ENCODE measurements at regions not wholly inside any gene's neighbourhood (a gene's known extent, or its start where the extent isn't known, plus 50 kb on each side); places are given as distances from the start of the nearest gene placed in this dataset.

DNA sequence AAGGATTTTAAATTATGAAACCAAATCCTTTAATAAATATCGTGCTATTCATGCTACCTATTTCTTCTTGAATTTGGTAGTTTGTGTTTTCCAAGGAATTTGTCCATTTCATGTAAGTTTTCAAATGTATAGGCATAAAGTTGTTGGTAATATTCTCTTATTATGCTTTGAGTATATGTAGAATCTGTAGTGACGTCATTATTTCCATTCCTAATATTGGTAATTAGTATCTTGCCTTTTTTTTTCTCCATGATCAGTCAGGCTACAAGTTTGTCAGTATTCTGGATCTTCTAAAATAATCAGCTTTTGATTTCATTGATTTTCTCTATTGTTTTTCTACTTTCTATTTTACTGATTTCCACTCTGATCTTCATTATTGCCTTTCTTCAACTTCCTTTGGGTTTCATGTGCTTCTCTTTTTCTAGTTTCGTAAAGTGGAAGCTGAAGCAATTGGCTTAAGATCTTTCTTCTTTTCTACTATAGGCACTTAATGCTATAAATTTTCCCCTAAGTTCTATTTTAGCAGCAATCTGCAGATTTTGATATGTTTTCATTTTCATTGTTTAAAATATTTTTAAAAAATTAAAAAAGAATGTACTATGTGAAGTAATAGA lies 156.5 kb upstream of the HDAC9 start:
- in situ Hi-C loops (cut with MboI): loop anchor here (25.0 kb wide), 1 partner anchor 652 kb away; no protein-coding TSS in a partner anchor
- peak; percentile 88 for TF ChIP-seq ATF7 (IDR thresholded peaks at IDR 0.05; ENCODE audit: low read depth)
- TF ChIP-seq, protein P1, sequence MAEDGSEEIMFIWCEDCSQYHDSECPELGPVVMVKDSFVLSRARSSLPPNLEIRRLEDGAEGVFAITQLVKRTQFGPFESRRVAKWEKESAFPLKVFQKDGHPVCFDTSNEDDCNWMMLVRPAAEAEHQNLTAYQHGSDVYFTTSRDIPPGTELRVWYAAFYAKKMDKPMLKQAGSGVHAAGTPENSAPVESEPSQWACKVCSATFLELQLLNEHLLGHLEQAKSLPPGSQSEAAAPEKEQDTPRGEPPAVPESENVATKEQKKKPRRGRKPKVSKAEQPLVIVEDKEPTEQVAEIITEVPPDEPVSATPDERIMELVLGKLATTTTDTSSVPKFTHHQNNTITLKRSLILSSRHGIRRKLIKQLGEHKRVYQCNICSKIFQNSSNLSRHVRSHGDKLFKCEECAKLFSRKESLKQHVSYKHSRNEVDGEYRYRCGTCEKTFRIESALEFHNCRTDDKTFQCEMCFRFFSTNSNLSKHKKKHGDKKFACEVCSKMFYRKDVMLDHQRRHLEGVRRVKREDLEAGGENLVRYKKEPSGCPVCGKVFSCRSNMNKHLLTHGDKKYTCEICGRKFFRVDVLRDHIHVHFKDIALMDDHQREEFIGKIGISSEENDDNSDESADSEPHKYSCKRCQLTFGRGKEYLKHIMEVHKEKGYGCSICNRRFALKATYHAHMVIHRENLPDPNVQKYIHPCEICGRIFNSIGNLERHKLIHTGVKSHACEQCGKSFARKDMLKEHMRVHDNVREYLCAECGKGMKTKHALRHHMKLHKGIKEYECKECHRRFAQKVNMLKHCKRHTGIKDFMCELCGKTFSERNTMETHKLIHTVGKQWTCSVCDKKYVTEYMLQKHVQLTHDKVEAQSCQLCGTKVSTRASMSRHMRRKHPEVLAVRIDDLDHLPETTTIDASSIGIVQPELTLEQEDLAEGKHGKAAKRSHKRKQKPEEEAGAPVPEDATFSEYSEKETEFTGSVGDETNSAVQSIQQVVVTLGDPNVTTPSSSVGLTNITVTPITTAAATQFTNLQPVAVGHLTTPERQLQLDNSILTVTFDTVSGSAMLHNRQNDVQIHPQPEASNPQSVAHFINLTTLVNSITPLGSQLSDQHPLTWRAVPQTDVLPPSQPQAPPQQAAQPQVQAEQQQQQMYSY (CRISPR knock-in tag; IDR thresholded peaks at IDR 0.05): no peak
- intact Hi-C loops (cut with micrococcal nuclease; ENCODE audit: unreplicated experiment): no loop called here
- Histone ChIP-seq H3K36me3 (ENCODE audit: control insufficient read depth in 2 of 2, insufficient read depth in 2 of 2, low read length in 1 of 2) (no peaks in the 10 kb centered on the region), H2AFZ (ENCODE audit: control insufficient read depth, low read depth, low read length) (no peak overlapping the region), H3K79me2 (ENCODE audit: control insufficient read depth, insufficient read depth, low read length) (no peaks in the 10 kb centered on the region), H3K9ac (ENCODE audit: control insufficient read depth, insufficient read depth, low read length) (no peak overlapping the region), H3K4me2 (ENCODE audit: control insufficient read depth, insufficient read depth) (no peak overlapping the region), H3K4me3 (no peak overlapping the region), H3K9me3 (replicated peaks; ENCODE audit: control insufficient read depth, insufficient read depth, low read length) (no peaks in the 10 kb centered on the region; the same call in 2 of the 3 replicates), H3K27ac (ENCODE audit: control insufficient read depth, insufficient read depth) (no peak overlapping the region), H3K4me1 (ENCODE audit: control insufficient read depth, insufficient read depth, low read length) (no peaks in the 10 kb centered on the region), H4K20me1 (ENCODE audit: control insufficient read depth, insufficient read depth) (no peaks in the 10 kb centered on the region), H3K27me3 (replicated peaks in 1 of 2; ENCODE audit: control insufficient read depth in 2 of 2, insufficient read depth in 2 of 2, low read length in 1 of 2) (no peaks in the 10 kb centered on the region)
- CTCF ChIA-PET: interaction anchor here (1.5 kb wide), 1 partner anchor 569 kb away, joined by 4 read pairs; no protein-coding TSS in a partner anchor
- DNase-seq (ENCODE audit: low read depth, low spot score) (no peak), FAIRE-seq (no peak), ATAC-seq (no peak)
- SMC1A ChIA-PET (ENCODE audit: uncharacterized antibody, unreplicated experiment): interaction anchor here (0.6 kb wide), 1 partner anchor 561 kb away, joined by 3 read pairs; no protein-coding TSS in a partner anchor
- no TSS peak for BruUV-seq (replicated peaks)
- RAD21 ChIA-PET (ENCODE audit: unreplicated experiment): no interaction called here
- POLR2A ChIA-PET: no interaction called here
- 34% methylated on average over 3 of the region's 3 CpGs for WGBS (ENCODE audit: insufficient coverage, insufficient replicate concordance, low lambda C conversion rate, missing lambda C conversion rate)

DNA sequence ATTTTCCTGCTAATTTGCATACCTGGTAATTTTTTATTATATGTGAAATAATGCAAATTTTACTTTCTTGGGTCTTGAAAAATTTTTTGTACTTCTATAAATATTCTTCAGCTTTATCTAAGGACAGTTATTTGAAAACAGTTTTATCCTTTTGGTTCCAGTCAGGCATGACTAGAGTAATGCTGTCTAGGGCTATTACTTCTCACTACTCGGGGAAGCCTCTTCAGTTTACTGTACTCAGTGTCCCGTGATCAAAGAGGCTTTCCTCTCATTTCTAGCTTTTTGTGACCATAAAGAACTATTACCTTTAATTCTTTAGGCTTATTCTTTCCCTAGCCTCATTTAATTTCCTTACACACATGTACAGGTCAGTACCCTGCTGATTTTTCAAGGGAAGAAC lies 153.8 kb upstream of the HDAC9 start:
- ATAC-seq: no peak
- BruUV-seq (replicated peaks): no TSS peak
- no peak overlapping the region for H2AFZ ChIP-seq (ENCODE audit: control insufficient read depth, low read depth, low read length)
- CTCF ChIA-PET: interaction anchor here (1.2 kb wide), 1 partner anchor 11 kb away, joined by 4 read pairs; no protein-coding TSS in a partner anchor
- no peak overlapping the region for H3K9ac ChIP-seq (ENCODE audit: control insufficient read depth, insufficient read depth, low read length)
- no peak for FAIRE-seq
- no peak overlapping the region for H3K4me2 ChIP-seq (ENCODE audit: control insufficient read depth, insufficient read depth)
- SMC1A ChIA-PET (ENCODE audit: uncharacterized antibody, unreplicated experiment): interaction anchor here (1.0 to 1.9 kb wide), 4 partner anchors 10 to 251 kb away, joined by 3 to 5 read pairs (median 3); no protein-coding TSS in a partner anchor
- intact Hi-C loops (cut with micrococcal nuclease; ENCODE audit: unreplicated experiment): no loop called here
- H3K4me3 ChIP-seq: no peak overlapping the region
- RAD21 ChIA-PET (ENCODE audit: unreplicated experiment): no interaction called here
- no peaks in the 10 kb centered on the region; the same call in 2 of the 3 replicates for H3K9me3 ChIP-seq (replicated peaks; ENCODE audit: control insufficient read depth, insufficient read depth, low read length)
- DNase-seq (ENCODE audit: low read depth, low spot score): no peak
- H3K27ac ChIP-seq (ENCODE audit: control insufficient read depth, insufficient read depth): no peak overlapping the region
- in situ Hi-C loops (cut with MboI): loop anchor here (25.0 kb wide), 1 partner anchor 654 kb away; no protein-coding TSS in a partner anchor
- H3K27me3 ChIP-seq (replicated peaks in 1 of 2; ENCODE audit: control insufficient read depth in 2 of 2, insufficient read depth in 2 of 2, low read length in 1 of 2): no peaks in the 10 kb centered on the region
- no peaks in the 10 kb centered on the region for H3K4me1 ChIP-seq (ENCODE audit: control insufficient read depth, insufficient read depth, low read length)
- POLR2A ChIA-PET: no interaction called here
- 18% methylated on average over 2 of the region's 2 CpGs for WGBS (ENCODE audit: insufficient coverage, insufficient replicate concordance, low lambda C conversion rate, missing lambda C conversion rate)
- H3K79me2 ChIP-seq (ENCODE audit: control insufficient read depth, insufficient read depth, low read length): no peaks in the 10 kb centered on the region
- no peaks in the 10 kb centered on the region for H4K20me1 ChIP-seq (ENCODE audit: control insufficient read depth, insufficient read depth)
- no peaks in the 10 kb centered on the region for H3K36me3 ChIP-seq (ENCODE audit: control insufficient read depth in 2 of 2, insufficient read depth in 2 of 2, low read length in 1 of 2)
- no peak for TF ChIP-seq NFYA (IDR thresholded peaks at IDR 0.05; ENCODE audit: borderline replicate concordance, low read depth, low read length)
- TF ChIP-seq, protein P2, sequence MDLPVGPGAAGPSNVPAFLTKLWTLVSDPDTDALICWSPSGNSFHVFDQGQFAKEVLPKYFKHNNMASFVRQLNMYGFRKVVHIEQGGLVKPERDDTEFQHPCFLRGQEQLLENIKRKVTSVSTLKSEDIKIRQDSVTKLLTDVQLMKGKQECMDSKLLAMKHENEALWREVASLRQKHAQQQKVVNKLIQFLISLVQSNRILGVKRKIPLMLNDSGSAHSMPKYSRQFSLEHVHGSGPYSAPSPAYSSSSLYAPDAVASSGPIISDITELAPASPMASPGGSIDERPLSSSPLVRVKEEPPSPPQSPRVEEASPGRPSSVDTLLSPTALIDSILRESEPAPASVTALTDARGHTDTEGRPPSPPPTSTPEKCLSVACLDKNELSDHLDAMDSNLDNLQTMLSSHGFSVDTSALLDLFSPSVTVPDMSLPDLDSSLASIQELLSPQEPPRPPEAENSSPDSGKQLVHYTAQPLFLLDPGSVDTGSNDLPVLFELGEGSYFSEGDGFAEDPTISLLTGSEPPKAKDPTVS (IDR thresholded peaks at IDR 0.05; ENCODE audit: low read depth, low read length): no peak
- no peak for TF ChIP-seq MEF2B (IDR thresholded peaks at IDR 0.05; ENCODE audit: partially characterized antibody, poor library complexity, severe bottlenecking)
- TF ChIP-seq NR2C1 (IDR thresholded peaks at IDR 0.05): no peak
- TF ChIP-seq, protein P3, sequence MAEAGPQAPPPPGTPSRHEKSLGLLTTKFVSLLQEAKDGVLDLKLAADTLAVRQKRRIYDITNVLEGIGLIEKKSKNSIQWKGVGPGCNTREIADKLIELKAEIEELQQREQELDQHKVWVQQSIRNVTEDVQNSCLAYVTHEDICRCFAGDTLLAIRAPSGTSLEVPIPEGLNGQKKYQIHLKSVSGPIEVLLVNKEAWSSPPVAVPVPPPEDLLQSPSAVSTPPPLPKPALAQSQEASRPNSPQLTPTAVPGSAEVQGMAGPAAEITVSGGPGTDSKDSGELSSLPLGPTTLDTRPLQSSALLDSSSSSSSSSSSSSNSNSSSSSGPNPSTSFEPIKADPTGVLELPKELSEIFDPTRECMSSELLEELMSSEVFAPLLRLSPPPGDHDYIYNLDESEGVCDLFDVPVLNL (IDR thresholded peaks at IDR 0.05; ENCODE audit: low read depth, low read length): no peak
- no peak for TF ChIP-seq CREM (IDR thresholded peaks at IDR 0.05; ENCODE audit: low read depth)
- no peak for TF ChIP-seq MXI1 (IDR thresholded peaks at IDR 0.05; ENCODE audit: low read depth, low read length)
